ENCODE measurements at regions not wholly inside any gene's neighbourhood (a gene's known extent, or its start where the extent isn't known, plus 50 kb on each side); places are given as distances from the start of the nearest gene placed in this dataset.

- H3K4me1 ChIP-seq = no peaks in the 10 kb centered on the region
- no peak for DNase-seq
- H3K27me3 ChIP-seq = no peaks in the 10 kb centered on the region
- WGBS, 2 donors (ENCODE audit: low coverage in 1 of 2) = 83 to 86% methylated on average over 6 of the region's 6 CpGs
- H3K9me3 ChIP-seq = no peaks in the 10 kb centered on the region
- no peak overlapping the region for H3K4me3 ChIP-seq
- TF ChIP-seq EP300 (IDR thresholded peaks at IDR 0.05; ENCODE audit: low read depth) (no peak), POLR2A (IDR thresholded peaks at IDR 0.05) (no peak), POLR2AphosphoS5 (IDR thresholded peaks at IDR 0.05) (no peak)
- TF ChIP-seq, protein P1, sequence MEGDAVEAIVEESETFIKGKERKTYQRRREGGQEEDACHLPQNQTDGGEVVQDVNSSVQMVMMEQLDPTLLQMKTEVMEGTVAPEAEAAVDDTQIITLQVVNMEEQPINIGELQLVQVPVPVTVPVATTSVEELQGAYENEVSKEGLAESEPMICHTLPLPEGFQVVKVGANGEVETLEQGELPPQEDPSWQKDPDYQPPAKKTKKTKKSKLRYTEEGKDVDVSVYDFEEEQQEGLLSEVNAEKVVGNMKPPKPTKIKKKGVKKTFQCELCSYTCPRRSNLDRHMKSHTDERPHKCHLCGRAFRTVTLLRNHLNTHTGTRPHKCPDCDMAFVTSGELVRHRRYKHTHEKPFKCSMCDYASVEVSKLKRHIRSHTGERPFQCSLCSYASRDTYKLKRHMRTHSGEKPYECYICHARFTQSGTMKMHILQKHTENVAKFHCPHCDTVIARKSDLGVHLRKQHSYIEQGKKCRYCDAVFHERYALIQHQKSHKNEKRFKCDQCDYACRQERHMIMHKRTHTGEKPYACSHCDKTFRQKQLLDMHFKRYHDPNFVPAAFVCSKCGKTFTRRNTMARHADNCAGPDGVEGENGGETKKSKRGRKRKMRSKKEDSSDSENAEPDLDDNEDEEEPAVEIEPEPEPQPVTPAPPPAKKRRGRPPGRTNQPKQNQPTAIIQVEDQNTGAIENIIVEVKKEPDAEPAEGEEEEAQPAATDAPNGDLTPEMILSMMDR (IDR thresholded peaks at IDR 0.05) = no peak
- no peaks in the 10 kb centered on the region for H3K36me3 ChIP-seq
- in situ Hi-C loops (cut with MboI; ENCODE audit: low pct_ligation_motif_present in 1 of 4, low pct_unique_long_range_greater_than_20kb in 1 of 4, low sequenced_read_pairs in 3 of 4) (no loop called here), intact Hi-C loops (cut with DNase I; ENCODE audit: low total_unique reads) (no loop called here)
- no peak overlapping the region for H3K27ac ChIP-seq
These were observed 306.6 kb downstream of the MRPL39 start for GRCh38 chr21:25300632-25301031.

- no peaks in the 10 kb centered on the region for H3K36me3 ChIP-seq
- no peaks in the 10 kb centered on the region for H3K27me3 ChIP-seq
- 43 to 59% methylated on average over 2 of the region's 2 CpGs for WGBS, 2 donors (ENCODE audit: low coverage in 1 of 2)
- H3K27ac ChIP-seq = peak overlapping the region in 1 of 4 donors; percentile 41
- DNase-seq = no peak
- in situ Hi-C loops (cut with MboI; ENCODE audit: low pct_ligation_motif_present in 1 of 4, low pct_unique_long_range_greater_than_20kb in 1 of 4, low sequenced_read_pairs in 3 of 4) = no loop called here
- H3K4me1 ChIP-seq = no peaks in the 10 kb centered on the region
- no peak for TF ChIP-seq EP300 (IDR thresholded peaks at IDR 0.05; ENCODE audit: low read depth)
- peak in 1 of 3 donors; percentile 16 for TF ChIP-seq POLR2AphosphoS5 (IDR thresholded peaks at IDR 0.05)
- intact Hi-C loops (cut with DNase I; ENCODE audit: low total_unique reads) = no loop called here
- no peaks in the 10 kb centered on the region for H3K9me3 ChIP-seq
- no peak overlapping the region for H3K4me3 ChIP-seq
These were observed 308.5 kb downstream of the MRPL39 start for GRCh38 chr21:25298512-25299491.

DNA sequence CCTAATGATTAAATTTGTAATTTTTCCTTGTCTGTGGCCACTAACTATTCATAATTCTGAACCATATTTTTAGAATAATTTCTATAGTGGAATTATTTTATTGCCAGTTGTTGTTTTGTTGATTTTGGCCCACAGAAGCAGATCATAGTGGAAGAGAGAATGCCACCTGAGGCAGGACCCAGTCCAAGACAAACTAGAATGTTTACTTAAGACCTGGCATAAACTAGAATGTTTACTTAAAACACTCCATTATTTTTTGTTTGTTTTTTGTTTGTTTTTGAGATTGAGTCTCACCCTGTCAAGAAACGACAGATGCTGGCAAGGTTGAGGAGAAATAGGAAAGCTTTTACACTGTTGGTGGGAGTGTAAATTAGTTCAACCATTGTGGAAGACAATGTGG, 310.2 kb downstream of the MRPL39 start:
- H3K9me3 ChIP-seq = no peaks in the 10 kb centered on the region
- in situ Hi-C loops (cut with MboI; ENCODE audit: low pct_ligation_motif_present in 1 of 4, low pct_unique_long_range_greater_than_20kb in 1 of 4, low sequenced_read_pairs in 3 of 4) = no loop called here
- no peak for DNase-seq
- TF ChIP-seq POLR2AphosphoS5 (IDR thresholded peaks at IDR 0.05) (no peak), POLR2A (IDR thresholded peaks at IDR 0.05) (no peak), EP300 (IDR thresholded peaks at IDR 0.05; ENCODE audit: low read depth) (no peak)
- TF ChIP-seq, protein P1 (IDR thresholded peaks at IDR 0.05) = no peak
- no peaks in the 10 kb centered on the region for H3K27me3 ChIP-seq
- 44 to 67% methylated on average over 1 of the region's 1 CpG for WGBS, 2 donors (ENCODE audit: low coverage in 1 of 2)
- no peak overlapping the region for H3K4me3 ChIP-seq
- intact Hi-C loops (cut with DNase I; ENCODE audit: low total_unique reads) = no loop called here
- H3K4me1 ChIP-seq = no peaks in the 10 kb centered on the region
- H3K27ac ChIP-seq = no peak overlapping the region
- no peaks in the 10 kb centered on the region for H3K36me3 ChIP-seq

DNA sequence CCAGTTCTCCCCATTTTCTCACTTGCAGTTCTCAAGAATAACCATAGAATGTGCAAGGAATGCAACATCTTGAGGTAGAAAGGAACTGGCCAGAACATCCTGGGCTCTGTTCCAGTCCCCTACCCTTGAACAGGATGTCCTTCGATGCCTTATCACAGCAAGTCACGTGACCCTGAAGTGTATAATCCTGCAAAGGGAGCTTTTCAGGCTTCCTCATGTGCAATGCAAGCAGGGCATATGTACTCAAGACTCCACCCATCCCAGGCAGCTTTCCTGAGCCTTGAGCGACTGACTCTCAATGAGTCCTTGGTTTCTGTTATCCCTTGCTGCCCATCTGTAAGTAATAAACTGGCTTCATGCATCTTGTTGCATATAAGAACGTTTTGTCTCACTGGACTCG, 311.0 kb downstream of the MRPL39 start:
- whole genome bisulfite sequencing, 2 donors (ENCODE audit: low coverage in 1 of 2) = 73% methylated on average over 5 of the region's 5 CpGs; no CpG with 5 or more reads in 1 of the 2 donors
- no peak overlapping the region for H3K27ac ChIP-seq

More for the DNA sequence above, 311.0 kb downstream of the MRPL39 start:
- TF ChIP-seq POLR2AphosphoS5 (IDR thresholded peaks at IDR 0.05) (no peak), POLR2A (IDR thresholded peaks at IDR 0.05) (no peak), EP300 (IDR thresholded peaks at IDR 0.05; ENCODE audit: low read depth) (no peak)
- TF ChIP-seq, protein P1 (IDR thresholded peaks at IDR 0.05) = no peak
- Histone ChIP-seq H3K36me3 (no peaks in the 10 kb centered on the region), H3K27me3 (no peaks in the 10 kb centered on the region), H3K4me1 (no peaks in the 10 kb centered on the region), H3K9me3 (no peaks in the 10 kb centered on the region), H3K4me3 (no peak overlapping the region)
- intact Hi-C loops (cut with DNase I; ENCODE audit: low total_unique reads) = no loop called here
- in situ Hi-C loops (cut with MboI; ENCODE audit: low pct_ligation_motif_present in 1 of 4, low pct_unique_long_range_greater_than_20kb in 1 of 4, low sequenced_read_pairs in 3 of 4) = no loop called here
- no peak for DNase-seq

All from transverse colon (tissue), 4 donors.